Myocyte (in vitro differentiated cells): ENCODE measurements at regions not wholly inside any gene's neighbourhood (a gene's known extent, or its start where the extent isn't known, plus 50 kb on each side); places are given as distances from the start of the nearest gene placed in this dataset.
A peak's percentile ranks its signal among the peaks of the same experiment; 100 is the strongest.

ENCODE experiments used
- DNase-seq: peaks from one replicate; pipeline ENCODE4 v3.0.0-alpha.2; 2012; ENCODE audit warnings: low read depth

DNA sequence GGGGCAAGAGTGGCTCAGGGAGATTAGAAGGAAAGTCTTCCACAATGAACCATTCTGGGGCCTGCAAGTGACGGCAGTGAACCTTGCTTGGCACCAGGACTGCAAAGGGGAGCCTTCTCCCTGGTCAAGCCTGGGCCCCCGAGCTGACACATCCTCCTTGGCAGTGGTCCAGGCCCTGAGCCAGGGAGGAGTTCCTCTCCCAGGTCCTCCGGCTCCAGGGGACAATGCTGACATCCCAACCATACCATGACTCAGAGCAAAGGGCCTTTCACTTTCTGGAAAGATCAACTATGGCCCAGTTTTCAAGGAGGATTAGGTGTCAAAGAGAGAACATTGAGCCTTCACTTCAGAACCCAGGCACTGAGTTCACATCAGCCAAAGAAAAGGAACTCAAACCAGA lies 756.5 kb upstream of the TBX3 start:
- DNase-seq: no peak

DNA sequence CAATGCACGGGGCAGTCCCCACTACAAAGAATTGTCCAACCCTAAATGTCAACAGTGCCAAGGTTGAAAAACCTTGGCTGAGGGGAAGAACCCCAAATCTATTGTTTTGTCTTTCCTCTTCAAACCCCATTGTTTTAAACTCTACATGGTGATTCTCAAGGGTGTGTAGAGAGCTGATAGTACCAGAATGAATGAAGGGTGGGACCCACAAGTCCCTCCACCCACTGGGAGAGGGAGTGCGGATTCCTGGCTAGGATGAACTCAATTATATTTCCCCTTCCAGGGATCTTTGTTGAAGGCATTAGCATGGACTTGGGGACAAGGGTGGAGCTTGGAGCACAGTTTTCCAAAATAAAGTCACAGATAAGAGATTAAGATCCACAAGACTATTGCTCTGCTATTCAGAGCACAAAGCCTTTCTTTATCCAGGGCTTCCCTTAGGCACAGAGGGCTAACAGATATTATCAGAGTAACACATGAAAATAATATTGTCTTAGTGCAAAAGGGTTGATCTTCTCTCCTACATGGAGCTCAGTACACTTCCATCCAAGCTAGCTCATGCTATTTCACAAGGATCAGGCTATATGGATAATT lies 755.1 kb upstream of the TBX3 start:
- DNase-seq: no peak

DNA sequence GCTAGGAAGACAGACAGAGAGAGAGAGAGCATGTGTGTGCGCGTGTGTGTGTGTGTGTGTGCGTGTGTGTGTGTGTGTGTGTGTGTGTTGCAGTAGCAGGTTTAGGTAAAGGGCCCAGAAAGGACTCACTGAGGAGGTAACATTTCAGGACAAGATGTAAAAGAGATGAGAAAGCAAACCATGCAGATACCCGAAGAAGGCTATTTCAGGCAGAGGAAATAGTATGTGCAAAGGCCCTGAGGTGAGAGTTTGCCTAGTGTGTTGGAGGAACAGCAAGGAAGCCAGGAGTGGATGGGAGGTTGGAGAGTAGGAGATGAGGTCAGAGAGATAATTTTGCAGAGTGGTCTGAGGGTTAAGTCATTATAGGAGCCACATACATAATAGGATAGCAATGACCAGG lies 754.3 kb upstream of the TBX3 start:
- DNase-seq: no peak

DNA sequence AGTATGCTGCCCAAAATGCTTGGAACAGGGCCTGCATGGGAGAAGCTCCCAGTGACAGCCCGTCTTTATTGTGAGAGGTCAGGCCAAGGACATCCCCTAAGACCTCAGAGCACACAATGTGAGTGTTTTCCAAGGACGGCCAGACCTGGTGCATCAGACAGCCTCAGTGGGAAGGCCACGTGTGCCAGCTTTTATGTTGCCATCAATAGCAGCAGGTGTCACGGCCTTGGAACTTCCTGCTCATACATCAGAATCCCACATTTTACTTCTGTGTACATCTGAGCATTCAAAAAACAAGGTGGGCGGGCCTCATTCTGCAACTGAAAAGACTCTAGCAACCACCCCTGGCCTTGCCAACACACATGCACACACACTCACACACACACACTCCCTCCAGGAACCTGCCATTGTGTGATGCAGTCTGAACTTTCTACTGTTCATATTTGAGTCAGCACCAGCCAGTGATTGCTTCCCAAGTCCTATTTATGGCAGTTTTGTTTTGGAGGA lies 753.1 kb upstream of the TBX3 start:
- DNase-seq: no peak

DNA sequence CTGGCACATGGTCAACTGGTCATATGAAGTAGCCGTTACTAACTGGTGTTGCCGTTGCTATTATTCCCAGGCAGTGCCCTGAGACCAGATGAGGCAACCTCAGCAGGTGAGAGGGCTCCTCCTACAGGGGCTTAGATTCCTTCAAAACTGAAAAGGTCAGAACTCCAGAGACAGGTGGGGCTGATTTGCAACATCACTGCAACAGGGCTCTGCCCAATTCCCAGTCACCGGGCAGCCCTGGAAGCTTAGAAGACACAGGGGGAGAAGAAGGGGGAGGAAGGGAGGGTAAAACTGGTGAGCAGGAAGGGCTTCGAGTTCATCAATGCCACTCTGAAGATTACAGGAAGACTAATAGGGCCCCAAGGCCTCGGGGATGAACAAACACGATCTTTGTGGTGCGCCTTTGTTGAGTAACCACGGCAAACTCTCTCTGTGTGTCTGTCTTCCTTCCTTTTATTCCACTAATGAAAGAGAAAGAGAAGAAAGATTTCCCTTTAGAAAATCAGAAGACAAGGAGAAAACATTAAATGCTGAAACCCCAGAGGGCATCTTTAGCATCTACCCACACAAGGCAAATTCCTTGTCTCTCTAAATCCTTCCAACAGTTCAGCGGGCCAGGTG lies 749.1 kb upstream of the TBX3 start:
- DNase-seq: no peak

DNA sequence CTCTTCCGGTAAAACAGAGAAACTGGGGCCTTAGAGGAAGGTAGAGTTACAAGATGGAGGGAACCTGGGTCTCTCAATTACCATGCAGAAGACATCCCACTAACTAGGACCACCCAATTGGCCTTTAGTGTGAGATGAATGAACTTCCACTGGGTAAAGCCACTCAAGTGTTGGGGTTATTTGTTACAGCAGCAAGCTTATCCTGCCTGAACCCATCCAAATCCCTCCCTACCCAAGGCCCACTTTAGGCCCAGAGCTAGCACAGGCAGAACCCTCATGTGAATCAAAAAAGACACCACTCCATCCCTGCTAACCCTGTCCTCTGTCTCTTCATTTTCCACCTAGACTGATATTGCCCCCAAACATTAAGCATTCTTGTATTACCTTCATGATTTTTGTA lies 746.7 kb upstream of the TBX3 start:
- no peak for DNase-seq

DNA sequence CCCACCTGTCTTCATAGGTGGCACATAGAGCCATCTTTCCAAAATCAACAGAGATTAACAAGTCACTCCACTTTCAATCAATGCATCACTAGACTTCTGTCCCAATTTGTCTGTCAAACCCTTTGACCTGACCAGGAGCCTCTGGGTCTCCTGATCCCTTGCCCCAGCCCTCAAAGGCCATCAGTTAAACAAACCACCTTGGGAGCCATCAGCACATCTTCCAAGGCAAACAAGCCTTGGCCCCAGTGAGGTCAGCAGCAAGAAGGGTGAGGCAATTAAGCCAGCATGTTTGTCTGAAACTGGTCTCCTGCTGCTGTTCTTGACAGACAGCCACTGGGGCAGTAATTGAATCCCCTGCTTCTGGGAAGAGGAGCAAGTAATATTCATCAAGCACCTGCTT lies 742.8 kb upstream of the TBX3 start:
- DNase-seq: no peak

DNA sequence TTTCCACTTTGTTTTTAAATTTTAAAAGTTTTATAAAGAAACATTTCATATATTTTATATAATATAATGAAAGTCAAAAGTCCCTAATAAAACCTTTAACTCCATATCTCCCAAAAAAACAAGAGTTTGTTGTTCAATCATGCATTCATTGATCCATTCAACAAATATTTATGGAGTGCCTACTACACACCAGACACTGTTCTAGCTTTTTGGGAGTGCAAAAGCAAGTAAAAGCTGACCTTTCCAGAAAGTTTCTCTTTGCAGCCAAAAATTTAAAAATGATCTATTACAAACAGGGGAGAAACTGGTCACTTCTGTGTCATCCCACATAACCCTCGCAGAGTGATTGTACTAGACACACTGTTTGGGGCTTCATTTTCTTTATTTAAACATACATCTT lies 740.0 kb upstream of the TBX3 start:
- no peak for DNase-seq

DNA sequence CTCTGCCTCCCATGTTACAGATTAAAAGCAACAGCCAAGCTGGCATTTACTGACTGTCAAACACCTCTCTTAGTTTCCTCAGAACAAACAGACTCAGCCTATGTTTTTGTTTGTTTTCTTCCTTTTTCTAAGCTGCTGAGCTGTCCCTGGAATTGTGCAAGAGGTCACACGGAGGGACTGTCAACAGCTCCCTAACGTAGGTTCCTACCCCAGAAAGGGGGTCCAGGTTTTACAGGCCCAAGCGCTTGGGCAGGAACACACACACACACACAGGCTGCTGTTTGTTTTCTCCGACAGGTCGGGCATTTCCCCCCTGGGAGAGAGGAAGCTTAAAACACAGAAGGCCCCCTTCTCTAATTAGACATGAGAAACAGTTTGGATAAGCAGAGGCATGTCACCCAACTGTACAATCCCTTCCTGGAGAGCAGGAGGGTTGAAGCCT lies 739.6 kb upstream of the TBX3 start:
- no peak for DNase-seq

DNA sequence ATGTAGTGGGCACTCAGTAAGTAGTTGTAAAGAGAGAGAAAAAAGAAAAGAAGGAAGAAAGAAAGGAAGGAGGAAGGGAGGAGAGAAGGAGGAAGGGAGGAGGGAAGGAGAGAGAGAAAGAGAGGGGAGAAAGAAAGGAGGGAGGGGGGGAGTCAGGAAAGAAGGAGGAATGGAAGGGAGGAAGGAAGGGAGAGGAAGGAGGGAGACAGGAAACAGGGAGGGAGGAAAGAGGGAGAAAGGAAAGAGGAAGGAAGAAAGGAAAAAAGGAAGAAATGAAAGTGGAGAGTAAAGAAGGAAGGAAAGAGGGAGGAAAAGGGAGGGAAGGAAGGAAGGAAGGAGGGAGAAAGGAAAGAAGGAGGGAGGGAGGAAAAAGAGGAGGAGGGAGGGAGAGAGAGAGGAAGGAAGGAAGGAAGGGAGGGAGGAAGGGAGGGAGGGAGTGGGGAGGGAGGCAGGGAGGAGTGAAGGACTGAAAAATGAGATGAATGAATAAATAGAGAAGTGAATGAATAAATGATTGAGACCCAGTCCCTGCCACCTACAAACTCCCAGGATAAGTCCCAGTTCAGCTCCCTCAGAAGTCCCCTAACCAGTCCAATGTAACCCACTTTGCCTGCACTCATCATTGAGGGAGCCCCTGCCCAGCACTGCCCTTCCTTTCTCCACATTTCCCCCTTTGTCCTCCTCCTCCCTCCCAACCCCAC lies 739.0 kb upstream of the TBX3 start:
- DNase-seq: no peak

DNA sequence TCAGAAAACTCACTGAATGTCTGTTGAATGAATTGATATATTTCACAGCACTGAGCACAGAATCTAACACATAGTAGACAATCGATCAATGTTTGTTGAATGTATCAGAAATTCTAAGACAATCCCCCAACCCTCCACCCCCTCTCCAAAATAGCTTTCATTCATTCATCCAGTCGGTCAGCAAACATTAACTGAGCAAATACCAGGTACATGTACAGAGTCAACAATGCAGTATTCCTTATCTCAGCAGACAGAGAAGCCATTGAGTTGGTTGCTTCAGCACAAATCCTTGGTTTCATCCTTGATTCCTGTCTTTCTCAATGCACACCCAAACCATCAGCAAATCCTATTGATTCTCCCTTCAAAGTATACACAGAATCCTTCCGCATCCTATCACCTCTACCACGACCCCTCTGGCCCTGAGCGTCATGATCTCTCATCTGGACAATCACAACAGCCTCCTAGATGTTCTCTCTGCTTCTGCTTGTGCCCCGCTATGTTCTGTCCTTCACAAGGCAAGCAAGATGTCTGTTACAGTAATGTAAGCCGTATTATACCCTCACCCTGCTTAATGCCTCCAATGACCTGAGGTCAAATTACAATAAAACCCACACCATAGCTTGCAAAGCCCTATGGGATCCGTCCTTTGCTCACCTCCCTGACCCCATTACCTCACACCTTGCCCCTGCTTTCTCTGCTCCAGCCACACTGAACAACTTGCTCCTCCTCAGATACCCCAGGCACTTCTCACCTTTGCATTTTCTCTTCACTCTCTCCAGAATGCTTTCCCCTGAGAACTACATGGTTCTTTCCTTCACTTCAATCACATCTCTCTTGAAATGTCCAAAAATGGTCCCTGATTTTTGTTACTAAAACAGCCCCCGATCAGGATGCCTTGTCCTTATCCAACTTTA lies 738.1 kb upstream of the TBX3 start:
- no peak for DNase-seq

DNA sequence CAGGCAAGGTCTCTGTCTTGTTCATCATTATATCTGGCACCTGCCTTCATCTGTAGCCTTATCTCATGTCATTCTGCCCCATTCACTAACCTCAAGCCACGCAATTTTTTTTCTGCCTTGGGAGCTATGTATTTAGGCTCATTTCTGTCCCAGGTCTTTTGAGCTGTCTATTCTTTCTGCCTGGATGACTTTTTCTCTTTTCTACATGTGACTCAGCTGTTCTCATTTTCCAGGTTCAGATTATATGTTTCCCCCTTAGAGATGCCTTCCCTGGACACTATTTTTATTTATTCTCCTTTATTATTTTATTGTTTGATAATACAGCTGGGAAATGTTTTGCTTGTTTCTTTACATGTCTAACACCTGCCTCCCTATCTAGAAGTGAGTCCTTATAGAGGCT lies 737.4 kb upstream of the TBX3 start:
- DNase-seq: no peak

DNA sequence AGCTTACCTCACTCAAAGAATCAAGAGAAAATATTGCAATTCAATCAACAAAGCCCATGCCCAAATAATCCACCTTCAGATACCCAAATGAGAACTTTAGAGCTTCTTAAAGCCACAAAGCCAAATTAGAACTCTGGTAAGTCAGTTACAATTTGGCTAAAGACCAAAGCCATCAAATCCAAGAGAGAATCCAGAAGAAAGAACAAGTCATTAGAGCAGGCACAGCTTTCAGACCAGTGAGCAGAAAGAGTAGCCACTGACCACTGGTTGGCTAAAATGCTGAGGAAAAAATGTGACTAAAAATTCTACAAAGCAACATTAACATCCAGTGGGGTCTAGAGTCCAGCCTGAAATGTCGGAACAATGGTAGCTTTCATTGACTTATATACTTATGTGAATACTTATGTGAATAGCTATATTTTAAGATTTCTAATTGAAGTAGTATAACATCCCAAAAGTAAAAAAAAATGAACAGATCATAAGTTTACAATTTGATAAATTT lies 735.2 kb upstream of the TBX3 start:
- DNase-seq: no peak

DNA sequence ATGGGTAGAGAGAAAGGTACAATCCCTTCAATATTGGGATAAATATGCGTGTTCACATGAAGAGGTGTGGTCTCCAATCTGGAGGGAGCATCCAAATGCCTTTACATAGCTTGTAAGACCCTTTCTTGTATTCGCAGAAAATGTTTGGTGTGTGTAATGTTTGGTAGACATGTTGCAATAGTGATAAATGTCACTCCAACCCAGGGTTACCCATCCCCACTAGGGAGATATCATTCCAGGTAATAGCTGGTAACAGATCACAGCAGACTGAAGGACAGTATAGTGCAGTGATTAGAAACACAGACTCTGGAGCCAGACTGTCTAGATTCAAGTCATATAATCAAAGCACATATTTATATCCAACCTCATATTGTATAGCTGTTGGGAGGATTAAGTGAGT lies 733.6 kb upstream of the TBX3 start:
- no peak for DNase-seq

DNA sequence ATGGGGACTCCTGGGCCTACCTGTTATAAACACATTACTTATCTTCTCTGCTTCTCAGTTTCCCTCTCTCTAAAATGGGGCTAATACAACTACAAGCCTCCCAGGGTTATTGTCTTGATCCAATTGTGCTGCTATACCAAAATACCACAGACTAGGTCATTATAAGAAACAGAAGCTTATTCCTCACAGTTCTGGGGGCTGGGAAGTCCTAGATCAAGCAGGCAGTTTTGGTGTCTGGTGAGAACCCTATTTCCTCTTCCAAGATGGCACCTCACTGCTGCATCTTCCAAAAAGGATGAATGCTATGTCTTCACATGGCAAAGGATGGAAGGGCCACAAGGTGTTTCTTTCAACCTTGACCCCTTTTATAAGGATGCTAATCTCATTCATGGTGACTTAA lies 732.9 kb upstream of the TBX3 start:
- no peak for DNase-seq

DNA sequence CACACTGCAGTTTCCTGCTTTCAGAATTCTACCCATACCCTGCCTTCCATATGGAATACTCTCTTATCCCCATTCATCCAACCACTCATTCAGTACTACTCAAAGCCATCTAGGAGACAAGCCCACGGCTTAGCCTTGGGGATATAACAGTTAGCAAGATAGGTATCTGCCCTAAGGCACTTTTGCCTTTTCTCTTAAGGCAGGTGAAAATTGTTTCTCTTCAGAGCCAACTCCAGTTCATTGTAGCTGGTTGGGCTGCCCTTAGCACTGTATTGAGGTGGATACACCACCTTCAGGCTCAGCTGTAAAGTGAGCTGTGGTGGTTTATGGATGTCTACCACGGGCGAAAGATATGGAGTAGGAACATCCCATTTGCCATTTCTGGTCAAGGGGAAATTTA lies 729.7 kb upstream of the TBX3 start:
- no peak for DNase-seq

DNA sequence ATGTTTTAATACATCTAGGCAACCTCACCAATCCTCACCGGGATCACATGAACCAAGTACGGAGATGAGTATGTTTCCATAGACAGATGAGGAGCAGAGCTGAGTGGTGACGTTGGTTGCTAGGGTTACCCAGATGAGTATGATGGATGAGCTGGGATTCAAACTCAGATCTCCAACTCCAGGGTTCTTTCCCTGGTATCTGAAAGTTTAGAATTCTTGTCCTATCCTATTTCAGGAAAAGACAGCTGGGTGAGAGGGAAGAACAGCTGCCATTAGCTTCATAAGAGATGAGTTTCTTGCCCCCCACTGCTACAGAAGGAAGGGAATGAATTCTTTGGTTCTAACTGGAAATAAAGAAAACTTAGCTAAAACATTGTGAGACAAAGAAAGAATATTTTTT lies 728.9 kb upstream of the TBX3 start:
- peak; percentile 1 for DNase-seq

DNA sequence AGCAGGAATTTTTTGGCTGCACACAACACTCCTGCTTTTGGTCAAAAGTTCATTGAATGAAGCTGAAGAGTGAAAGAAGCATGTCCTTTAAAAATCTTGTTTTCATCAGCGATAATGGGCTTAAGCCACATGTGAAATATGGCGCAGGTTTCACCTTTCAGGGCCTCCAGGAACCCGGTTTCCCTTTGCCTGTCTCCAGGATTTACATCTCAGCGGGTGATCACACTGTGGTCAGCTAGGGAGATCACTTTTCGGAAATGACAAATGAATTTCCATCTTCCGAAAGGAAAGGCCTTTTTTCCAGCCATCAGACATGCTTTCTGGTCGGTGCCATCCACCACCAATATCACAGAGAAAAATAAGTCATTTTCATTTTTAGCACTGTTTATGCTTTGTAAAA lies 727.1 kb upstream of the TBX3 start:
- DNase-seq: no peak

DNA sequence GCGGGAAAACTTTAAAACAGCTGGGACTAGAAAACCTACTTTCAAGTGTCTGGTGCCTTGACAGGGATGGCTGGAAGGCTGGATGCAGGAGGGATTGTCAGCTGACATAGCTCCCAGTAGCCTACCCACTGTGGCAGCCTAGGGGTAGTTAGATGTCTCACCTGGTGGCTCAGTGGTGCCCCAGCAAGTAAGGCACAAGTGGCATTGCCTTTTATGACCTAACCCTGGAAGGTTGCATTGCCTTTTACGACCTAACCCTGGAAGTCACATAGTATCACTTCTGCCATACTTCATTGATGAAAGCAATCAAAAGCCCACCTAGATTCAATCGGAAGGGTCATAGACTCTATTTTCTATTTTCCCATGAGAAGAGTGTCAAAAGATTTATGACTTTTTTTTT lies 724.7 kb upstream of the TBX3 start:
- DNase-seq: no peak

DNA sequence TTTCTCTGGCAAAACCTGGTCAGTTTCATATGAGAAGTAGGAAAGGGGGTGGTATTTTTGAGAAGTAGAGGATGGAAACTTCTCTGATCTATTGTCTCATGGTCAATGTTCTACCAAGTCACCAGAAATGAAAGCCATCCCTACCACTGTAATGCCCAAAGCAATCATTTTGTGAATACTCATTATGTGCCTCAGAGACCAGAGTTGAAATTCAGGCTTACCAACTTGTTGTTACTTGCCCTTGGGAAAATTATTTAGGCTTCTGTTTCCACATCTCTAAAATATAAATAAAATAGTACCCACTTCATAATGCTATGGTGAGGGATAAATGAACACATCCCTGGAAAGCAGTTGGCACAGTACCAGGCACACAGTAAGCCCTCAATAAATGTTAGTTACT lies 723.7 kb upstream of the TBX3 start:
- no peak for DNase-seq

DNA sequence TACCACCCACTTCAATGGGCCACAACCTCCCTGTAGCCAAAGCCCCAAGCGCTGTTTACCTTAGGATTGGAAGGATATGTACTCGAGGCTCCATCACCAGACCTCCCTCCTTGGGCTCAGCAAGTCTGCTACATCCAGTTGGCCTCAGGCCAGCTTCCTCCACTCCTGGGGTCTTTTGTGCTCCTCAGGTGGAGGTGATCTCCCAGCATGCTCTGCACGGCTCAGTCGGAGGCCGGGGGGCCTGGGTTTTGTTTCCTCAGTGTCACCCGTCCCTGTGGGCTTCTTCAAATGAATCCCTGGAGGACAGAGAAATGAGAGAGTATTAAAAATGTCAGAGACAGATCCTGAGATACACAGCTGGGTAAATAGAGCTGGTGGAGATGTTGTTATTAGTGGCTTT lies 723.1 kb upstream of the TBX3 start:
- DNase-seq: no peak

DNA sequence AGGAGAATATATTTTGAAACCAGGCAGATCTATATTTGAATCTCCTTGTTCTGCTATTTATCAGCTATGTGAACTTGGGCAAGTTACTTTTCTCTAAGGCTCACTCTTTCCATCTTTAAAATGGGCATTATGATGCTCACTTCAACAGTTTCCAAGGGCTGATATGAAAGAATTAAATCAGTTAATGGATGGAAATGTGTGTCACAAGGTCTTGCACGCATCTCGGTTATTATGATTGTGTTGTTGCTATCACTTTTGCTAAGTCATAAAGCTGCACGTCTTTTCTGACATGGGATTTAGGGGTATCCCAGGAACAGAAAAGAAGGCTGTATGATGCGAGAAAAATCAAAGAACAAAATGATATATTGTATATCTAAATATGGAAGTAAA lies 721.5 kb upstream of the TBX3 start:
- DNase-seq: no peak
